ENCODE measurements at regions not wholly inside any gene's neighbourhood (a gene's known extent, or its start where the extent isn't known, plus 50 kb on each side); places are given as distances from the start of the nearest gene placed in this dataset.

GRCh38 chrX:63530654-63531053 is 179.5 kb upstream of the SPIN4 start:
- Histone ChIP-seq H3K4me3 (replicated peaks in 1 of 3; ENCODE audit: insufficient read depth in 1 of 3, low read depth in 1 of 3, low read length in 3 of 3) (no peak overlapping the region), H3K79me2 (ENCODE audit: control insufficient read depth, insufficient read depth, low read length) (no peaks in the 10 kb centered on the region), H3K4me2 (ENCODE audit: insufficient read depth, low read length) (no peak overlapping the region), H3K9me3 (replicated peaks; ENCODE audit: control insufficient read depth, insufficient read depth, low read length) (no peaks in the 10 kb centered on the region), H3K36me3 (ENCODE audit: control insufficient read depth in 2 of 2, extremely low read depth in 1 of 2, insufficient read depth in 2 of 2, low read length in 2 of 2) (no peaks in the 10 kb centered on the region), H3K9ac (replicated peaks; ENCODE audit: extremely low read depth, insufficient read depth, low read length) (no peak overlapping the region), H4K20me1 (replicated peaks; ENCODE audit: control insufficient read depth, extremely low read depth, insufficient read depth, low read length) (no peaks in the 10 kb centered on the region), H3K9me1 (replicated peaks; ENCODE audit: control insufficient read depth, extremely low read depth, insufficient read depth, low read length) (no peaks in the 10 kb centered on the region), H3K27ac (ENCODE audit: insufficient read depth, low read depth, low read length) (no peak overlapping the region), H2AFZ (ENCODE audit: low read depth, low read length) (no peak overlapping the region), H3K27me3 (ENCODE audit: control insufficient read depth in 2 of 2, insufficient read depth in 2 of 2, low read length in 2 of 2) (no peaks in the 10 kb centered on the region), H3K4me1 (ENCODE audit: control insufficient read depth, extremely low read depth, insufficient read depth, low read length) (no peaks in the 10 kb centered on the region)
- intact Hi-C loops (cut with micrococcal nuclease) (no loop called here), dilution Hi-C loops (cut with MboI; ENCODE audit: extremely low pct_ligation_motif_present, low sequenced_read_pairs) (no loop called here)
- DNase-seq (ENCODE audit: low read depth, low spot score) (no peak), FAIRE-seq (no peak)
- ChIA-PET CTCF (no interaction called here), POLR2A (no interaction called here)
- TF ChIP-seq JUN (IDR thresholded peaks at IDR 0.05; ENCODE audit: borderline replicate concordance, insufficient read depth, insufficient read length, low read depth) (no peak), GATA2 (IDR thresholded peaks at IDR 0.05; ENCODE audit: insufficient read depth, insufficient read length, low read depth, low read length) (no peak), CTCF (IDR thresholded peaks at IDR 0.05; ENCODE audit: extremely low read depth in 1 of 2, insufficient read depth in 1 of 2, low read depth in 1 of 2, low read length in 2 of 2) (no peak), POLR2A (IDR thresholded peaks at IDR 0.05; ENCODE audit: low read depth, low read length) (no peak), POLR2AphosphoS5 (IDR thresholded peaks at IDR 0.05; ENCODE audit: insufficient read depth, low read depth, low read length) (no peak), FOS (IDR thresholded peaks at IDR 0.05; ENCODE audit: borderline replicate concordance, insufficient read depth, low read length) (no peak), MAX (IDR thresholded peaks at IDR 0.05; ENCODE audit: insufficient read depth, insufficient read length) (no peak), EZH2 (IDR thresholded peaks at IDR 0.05; ENCODE audit: borderline replicate concordance, low read depth, low read length, severe bottlenecking) (no peak), MYC (IDR thresholded peaks at IDR 0.05; ENCODE audit: low read depth, low read length) (no peak)
- BruUV-seq (replicated peaks): no TSS peak

Measured in endothelial cell of umbilical vein (primary cell).